Transverse colon (tissue), 4 donors: ENCODE measurements at regions not wholly inside any gene's neighbourhood (a gene's known extent, or its start where the extent isn't known, plus 50 kb on each side); places are given as distances from the start of the nearest gene placed in this dataset.

Experiments used
- DNase-seq: peaks from one replicate; pipeline ENCODE4 v3.0.0-alpha.2; 2019
- H3K27ac ChIP-seq, 4 donors: fragments of 200-600 bp; sonication (generic); 2 replicates each; pipeline ENCODE4 v1.5.1; 2016 to 2018; ENCODE audit warnings: inconsistent platforms in 4 of 4
- H3K27me3 ChIP-seq: fragments of 200-600 bp; sonication (generic); 2 replicates; pipeline ENCODE4 v1.5.1; 2017; ENCODE audit warnings: inconsistent platforms
- H3K36me3 ChIP-seq, 4 donors: fragments of 200-600 bp; sonication (generic); 2 replicates each; pipeline ENCODE4 v1.5.1; 2017 to 2019; ENCODE audit warnings: inconsistent platforms in 4 of 4
- H3K4me1 ChIP-seq, 4 donors: fragments of 200-600 bp; sonication (generic); 2 replicates each; pipeline ENCODE4 v1.5.1; 2017 to 2020; ENCODE audit warnings: inconsistent platforms in 4 of 4
- H3K4me3 ChIP-seq, 4 donors: fragments of 200-600 bp; sonication (generic); 1 replicate in 1 of 4; 2 replicates in 3 of 4; pipeline versions ENCODE4 v1.5.1 to v1.6.1; 2017 to 2019; ENCODE audit warnings: inconsistent platforms in 4 of 4
- H3K9me3 ChIP-seq, 2 donors: fragments of 200-600 bp; sonication (generic); 2 replicates each; pipeline ENCODE4 v1.5.1; 2017 to 2019; ENCODE audit warnings: inconsistent platforms in 2 of 2
- CTCF ChIP-seq, 5 experiments: fragments of 200-600 bp in 3 of 5; fragments of 450-650 bp in 2 of 5; sonication (generic) in 3 of 5; IDR thresholded peaks; 1 replicate in 2 of 5; 2 replicates in 3 of 5; pipeline ENCODE4 v1.5.1; 2016 to 2017; ENCODE audit warnings: antibody characterized with exemption in 5 of 5, inconsistent platforms in 3 of 5, mild to moderate bottlenecking in 2 of 5, moderate library complexity in 1 of 5
- EP300 ChIP-seq: sonication (generic); formaldehyde crosslinking; IDR thresholded peaks from one replicate; pipeline ENCODE4 v1.6.1; 2017; ENCODE audit warnings: antibody characterized with exemption, low read depth
- POLR2A ChIP-seq: fragments of 450-650 bp; IDR thresholded peaks from one replicate; pipeline ENCODE4 v1.6.1; 2016; ENCODE audit warnings: antibody characterized with exemption, mild to moderate bottlenecking, moderate library complexity
- POLR2AphosphoS5 ChIP-seq, 3 donors: sonication (generic); formaldehyde crosslinking; IDR thresholded peaks; one replicate each; pipeline ENCODE4 v1.6.1; 2016; ENCODE audit warnings: antibody characterized with exemption in 3 of 3
- WGBS, 2 donors: methylation state at CpG; one replicate each; pipeline ENCODE4 v1.1.5; 2018; ENCODE audit warnings: low coverage in 1 of 2; 5-methylcytosine and 5-hydroxymethylcytosine counted together
- in situ Hi-C, 4 donors: fragments of 200-750 bp; cut with MboI; loops; one replicate each; pipeline versions ENCODE4 v1.15.0 to v1.15.1; 2017; ENCODE audit warnings: low sequenced_read_pairs in 3 of 4, low pct_ligation_motif_present in 1 of 4, low pct_unique_long_range_greater_than_20kb in 1 of 4
- intact Hi-C: fragments of 100-400 bp; cut with DNase I; formaldehyde crosslinking; loops from one replicate; pipeline ENCODE4 v1.15.1; 2023; ENCODE audit warnings: low total_unique reads

GRCh38 chr2:4653991-4654390 is 950.6 kb downstream of the DCDC2C start:
- intact Hi-C loops (no loop called here), in situ Hi-C loops (no loop called here)
- Histone ChIP-seq H3K4me1 (no peaks in the 10 kb centered on the region), H3K36me3 (no peaks in the 10 kb centered on the region), H3K4me3 (no peak overlapping the region), H3K9me3 (peaks cover 0 to 3% of the 10 kb centered on the region in 2 donors), H3K27ac (no peak overlapping the region), H3K27me3 (no peaks in the 10 kb centered on the region)
- no peak for DNase-seq
- TF ChIP-seq CTCF (IDR thresholded peaks at IDR 0.05) (no peak), EP300 (no peak), POLR2A (no peak), POLR2AphosphoS5 (IDR thresholded peaks at IDR 0.05) (no peak)
- 96% methylated on average over 1 of the region's 1 CpG; no CpG with 5 or more reads in 1 of the 2 donors for WGBS, 2 donors

DNA sequence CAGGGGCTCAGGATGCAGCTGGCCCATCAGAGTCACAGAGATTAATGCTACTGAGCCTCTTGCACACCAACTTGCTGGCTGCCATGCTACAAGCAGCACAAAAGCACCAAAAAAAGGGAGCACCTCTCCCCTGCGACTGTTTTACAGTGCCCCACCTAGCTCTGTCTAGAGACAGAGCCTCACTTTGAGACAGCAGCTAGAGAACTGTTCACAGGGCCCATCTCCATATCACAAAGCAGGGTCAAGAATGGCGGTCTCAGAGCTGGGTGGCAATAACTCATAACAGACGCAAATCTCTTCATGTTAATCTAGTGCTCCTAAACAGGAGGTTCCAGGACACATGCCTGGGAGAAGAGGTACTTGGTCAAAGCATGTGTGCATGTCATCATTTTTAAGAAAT is 953.0 kb downstream of the DCDC2C start:
- 88 to 100% methylated on average over 2 to 3 of the region's 3 CpGs for WGBS, 2 donors
- no peak for TF ChIP-seq CTCF (IDR thresholded peaks at IDR 0.05)
- no peak for TF ChIP-seq POLR2A
- TF ChIP-seq EP300, result no peak
- TF ChIP-seq POLR2AphosphoS5 (IDR thresholded peaks at IDR 0.05), result no peak
- H3K4me1 ChIP-seq, result no peaks in the 10 kb centered on the region
- DNase-seq, result no peak
- H3K4me3 ChIP-seq, result no peak overlapping the region
- peaks cover 0 to 3% of the 10 kb centered on the region in 2 donors for H3K9me3 ChIP-seq
- no peak overlapping the region for H3K27ac ChIP-seq
- no peaks in the 10 kb centered on the region for H3K36me3 ChIP-seq
- no peaks in the 10 kb centered on the region for H3K27me3 ChIP-seq
- in situ Hi-C loops, result no loop called here
- intact Hi-C loops, result no loop called here

GRCh38 chr2:4662161-4662779 is 958.9 kb downstream of the DCDC2C start:
- in situ Hi-C loops (no loop called here), intact Hi-C loops (loop anchor here (10.0 kb wide), 1 partner anchor 243 kb away; no protein-coding TSS in a partner anchor)
- H3K27ac ChIP-seq, result no peak overlapping the region
- no peak for DNase-seq
- H3K4me1 ChIP-seq, result no peaks in the 10 kb centered on the region
- no peak overlapping the region for H3K4me3 ChIP-seq
- no peaks in the 10 kb centered on the region for H3K36me3 ChIP-seq
- no peaks in the 10 kb centered on the region for H3K27me3 ChIP-seq
- H3K9me3 ChIP-seq, result peaks cover 6 to 8% of the 10 kb centered on the region in 2 donors
- 69 to 72% methylated on average over 5 to 8 of the region's 8 CpGs for WGBS, 2 donors
- TF ChIP-seq CTCF (IDR thresholded peaks at IDR 0.05), result no peak

DNA sequence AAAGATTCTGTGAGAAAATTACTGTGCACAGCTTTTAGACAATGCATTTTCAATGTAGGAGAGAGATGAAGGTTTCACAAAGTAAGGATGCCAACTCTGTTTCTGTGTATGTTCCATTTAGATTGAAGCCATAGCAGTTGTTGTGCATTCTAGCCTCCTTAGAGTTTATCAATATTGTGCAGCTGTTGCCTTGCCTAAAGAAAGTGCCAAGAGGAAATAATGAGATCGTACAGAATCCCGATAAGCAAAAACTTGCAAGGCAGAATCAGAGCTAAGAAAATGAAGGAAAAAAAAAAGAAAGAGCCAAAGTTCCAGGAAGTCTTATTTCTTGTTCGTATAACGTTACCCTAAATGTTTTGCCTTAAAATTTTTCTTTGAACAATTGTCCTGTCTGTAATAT is 965.0 kb downstream of the DCDC2C start:
- WGBS, 2 donors, result 56 to 72% methylated on average over 4 of the region's 4 CpGs
- Histone ChIP-seq H3K36me3 (no peaks in the 10 kb centered on the region), H3K4me1 (no peaks in the 10 kb centered on the region), H3K9me3 (peaks cover 6 to 9% of the 10 kb centered on the region in 2 donors), H3K27ac (no peak overlapping the region), H3K4me3 (no peak overlapping the region), H3K27me3 (no peaks in the 10 kb centered on the region)
- DNase-seq, result no peak
- in situ Hi-C loops (no loop called here), intact Hi-C loops (loop anchor here (10.0 kb wide), 1 partner anchor 236 kb away; no protein-coding TSS in a partner anchor)
- no peak for TF ChIP-seq POLR2AphosphoS5 (IDR thresholded peaks at IDR 0.05)
- TF ChIP-seq CTCF (IDR thresholded peaks at IDR 0.05), result no peak
- TF ChIP-seq POLR2A, result no peak
- no peak for TF ChIP-seq EP300
